Psoas muscle (tissue), 7 donors: ENCODE measurements at regions not wholly inside any gene's neighbourhood (a gene's known extent, or its start where the extent isn't known, plus 50 kb on each side); places are given as distances from the start of the nearest gene placed in this dataset.

ENCODE experiments used
- ATAC-seq, 4 donors: fragments of 200-7000 bp; cut with Tn5 transposase; one replicate each; pipeline ENCODE4 v1.9.1; 2020; ENCODE audit warnings: moderate library complexity in 3 of 4, mild to moderate bottlenecking in 2 of 4
- DNase-seq, 2 donors: peaks; one replicate each; pipeline ENCODE4 v3.0.0-alpha.2; 2020
- H3K27ac ChIP-seq: fragments of 200-600 bp; one replicate; pipeline ENCODE4 v1.8.0; 2022
- H3K27me3 ChIP-seq, 3 donors: fragments of 200-600 bp in 1 of 3; one replicate each; pipeline versions ENCODE4 v1.6.1 to v1.8.0; 2013 to 2022; ENCODE audit warnings: low read length in 2 of 3, mild to moderate bottlenecking in 2 of 3, moderate library complexity in 1 of 3; ENCODE audit not compliant: insufficient read depth in 3 of 3
- H3K36me3 ChIP-seq, 2 donors: fragments of 200-600 bp in 1 of 2; one replicate each; pipeline versions ENCODE4 v1.6.1 to v1.8.0; 2013 to 2022; ENCODE audit warnings: low read depth in 1 of 2, mild to moderate bottlenecking in 1 of 2, moderate library complexity in 1 of 2; ENCODE audit not compliant: insufficient read depth in 1 of 2
- H3K4me1 ChIP-seq: fragments of 200-600 bp; one replicate; pipeline ENCODE4 v1.8.0; 2022
- H3K4me3 ChIP-seq: fragments of 200-600 bp; one replicate; pipeline ENCODE4 v1.8.0; 2022; ENCODE audit warnings: mild to moderate bottlenecking
- H3K9me3 ChIP-seq: fragments of 200-600 bp; one replicate; pipeline ENCODE4 v1.8.0; 2022
- CTCF ChIP-seq: fragments of 200-600 bp; IDR thresholded peaks from one replicate; pipeline ENCODE4 v1.8.0; 2022; ENCODE audit warnings: antibody characterized with exemption
- WGBS, 3 donors: extraction: QIAGEN DNeasy Blood & Tissue Kit; methylation state at CpG; one replicate each; pipeline versions ENCODE4 v1.1.6 to v1.1.7; 2013; 5-methylcytosine and 5-hydroxymethylcytosine counted together
- intact Hi-C, 2 donors: fragments of 100-400 bp; cut with DNase I; formaldehyde crosslinking; loops; one replicate each; pipeline versions ENCODE4 v1.11.0 to v1.14.2; 2022
- donor health status: healthy with polysubstance abuse.
- donor health status: DM: no; HTN: no; CAD: no; lungs with moderate emphysema.
- donor health status: Bipolar disorder and iron deficiency.
- donor health status: healthy.
- donor health status: DM: yes; HTN: yes; CAD: no.
- donor health status: DM: no; HTN: no; CAD: no.
- donor health status: DM: yes; HTN: yes; CAD: no.

- no peak for TF ChIP-seq CTCF
- Histone ChIP-seq H3K4me1 (peaks cover 46% of the 10 kb centered on the region), H3K9me3 (no peaks in the 10 kb centered on the region), H3K27ac (peak overlapping the region; percentile 94), H3K36me3 (no peaks in the 10 kb centered on the region), H3K27me3 (no peaks in the 10 kb centered on the region), H3K4me3 (no peak overlapping the region)
- WGBS, 3 donors = 64 to 71% (median 66%) methylated on average over 8 of the region's 8 CpGs
- DNase-seq (no peak), ATAC-seq (no peak)
- intact Hi-C loops = loop anchor here (2.0 to 10.0 kb wide), 5 partner anchors 46 to 348 kb away; no protein-coding TSS in a partner anchor
These were observed 117.3 kb upstream of the IRF2BP2 start for GRCh38 chr1:234727018-234727940.

- intact Hi-C loops = loop anchor here (2.0 to 10.0 kb wide), 5 partner anchors 46 to 348 kb away; no protein-coding TSS in a partner anchor
- Histone ChIP-seq H3K4me3 (no peak overlapping the region), H3K9me3 (no peaks in the 10 kb centered on the region), H3K4me1 (peaks cover 54% of the 10 kb centered on the region), H3K27ac (peak overlapping the region; percentile 94), H3K27me3 (no peaks in the 10 kb centered on the region), H3K36me3 (no peaks in the 10 kb centered on the region)
- WGBS, 3 donors = 11 to 26% (median 21%) methylated on average over 12 of the region's 12 CpGs
- TF ChIP-seq CTCF = no peak
- peak; percentile 41 to 81 for DNase-seq
- peak; percentile 49 to 67 (median 52) for ATAC-seq
These were observed 116.5 kb upstream of the IRF2BP2 start for GRCh38 chr1:234726359-234726943.

GRCh38 chr1:234725177-234726132, 115.5 kb upstream of the IRF2BP2 start:
- TF ChIP-seq CTCF = no peak
- ATAC-seq (peak in 3 of 4 donors; percentile 1 to 24 (median 5)), DNase-seq (no peak)
- Histone ChIP-seq H3K27me3 (no peaks in the 10 kb centered on the region), H3K9me3 (no peaks in the 10 kb centered on the region), H3K27ac (peak overlapping the region; percentile 94), H3K4me3 (peak overlapping the region; percentile 35), H3K36me3 (no peaks in the 10 kb centered on the region), H3K4me1 (peaks cover 64% of the 10 kb centered on the region)
- intact Hi-C loops = loop anchor here (1.0 to 10.0 kb wide), 7 partner anchors 47 to 349 kb away; no protein-coding TSS in a partner anchor
- 26 to 42% (median 27%) methylated on average over 12 of the region's 12 CpGs for whole genome bisulfite sequencing, 3 donors

- peaks cover 70% of the 10 kb centered on the region for H3K4me1 ChIP-seq
- peak overlapping the region; percentile 94 for H3K27ac ChIP-seq
- H3K36me3 ChIP-seq = no peaks in the 10 kb centered on the region
- TF ChIP-seq CTCF = no peak
- peak overlapping the region; percentile 35 for H3K4me3 ChIP-seq
- H3K9me3 ChIP-seq = no peaks in the 10 kb centered on the region
- 0 to 1% (median 0%) methylated on average over 16 of the region's 16 CpGs for WGBS, 3 donors
- intact Hi-C loops = loop anchor here (1.0 to 10.0 kb wide), 10 partner anchors 112 to 353 kb away; partner anchors contain the start of gene IRF2BP2 (in 1 of the 2)
- ATAC-seq = peak; percentile 31 to 53 (median 40)
- no peaks in the 10 kb centered on the region for H3K27me3 ChIP-seq
- DNase-seq = peak; percentile 62 to 84
These were observed 114.7 kb upstream of the IRF2BP2 start for GRCh38 chr1:234724516-234725176.
